GM12801 (cell line): ENCODE measurements at regions not wholly inside any gene's neighbourhood (a gene's known extent, or its start where the extent isn't known, plus 50 kb on each side); places are given as distances from the start of the nearest gene placed in this dataset.

Experiments
- TF ChIP-seq, protein P1 (sequence below): IDR thresholded peaks from one replicate; pipeline ENCODE4 v1.5.1; 2011; ENCODE audit warnings: control low read depth; ENCODE audit not compliant: insufficient read length; ENCODE audit errors: extremely low read depth

DNA sequence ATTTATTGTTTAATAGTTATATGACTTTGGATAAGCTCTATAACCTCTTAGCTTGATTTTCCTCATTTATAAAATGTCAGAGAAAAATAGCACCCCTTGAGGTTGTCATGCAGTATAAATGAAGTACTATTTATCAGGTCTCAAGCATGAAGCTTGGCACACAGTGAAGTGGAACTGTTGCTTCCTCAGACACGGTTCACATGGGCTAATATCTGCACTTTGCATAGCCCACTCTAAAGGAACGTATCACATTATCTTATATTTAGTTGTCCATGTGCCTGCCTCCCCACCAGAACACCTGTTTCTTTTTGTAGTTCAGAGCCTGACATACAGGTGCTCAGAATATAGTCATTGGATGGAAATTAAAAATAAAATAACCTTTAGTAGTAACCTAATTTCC is 273.7 kb downstream of the SOX2 start:
- TF ChIP-seq, protein P1, sequence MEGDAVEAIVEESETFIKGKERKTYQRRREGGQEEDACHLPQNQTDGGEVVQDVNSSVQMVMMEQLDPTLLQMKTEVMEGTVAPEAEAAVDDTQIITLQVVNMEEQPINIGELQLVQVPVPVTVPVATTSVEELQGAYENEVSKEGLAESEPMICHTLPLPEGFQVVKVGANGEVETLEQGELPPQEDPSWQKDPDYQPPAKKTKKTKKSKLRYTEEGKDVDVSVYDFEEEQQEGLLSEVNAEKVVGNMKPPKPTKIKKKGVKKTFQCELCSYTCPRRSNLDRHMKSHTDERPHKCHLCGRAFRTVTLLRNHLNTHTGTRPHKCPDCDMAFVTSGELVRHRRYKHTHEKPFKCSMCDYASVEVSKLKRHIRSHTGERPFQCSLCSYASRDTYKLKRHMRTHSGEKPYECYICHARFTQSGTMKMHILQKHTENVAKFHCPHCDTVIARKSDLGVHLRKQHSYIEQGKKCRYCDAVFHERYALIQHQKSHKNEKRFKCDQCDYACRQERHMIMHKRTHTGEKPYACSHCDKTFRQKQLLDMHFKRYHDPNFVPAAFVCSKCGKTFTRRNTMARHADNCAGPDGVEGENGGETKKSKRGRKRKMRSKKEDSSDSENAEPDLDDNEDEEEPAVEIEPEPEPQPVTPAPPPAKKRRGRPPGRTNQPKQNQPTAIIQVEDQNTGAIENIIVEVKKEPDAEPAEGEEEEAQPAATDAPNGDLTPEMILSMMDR, result no peak

- TF ChIP-seq, protein P1, result no peak
Observed at GRCh38 chr3:181987736-181988135, 276.0 kb downstream of the SOX2 start.

DNA sequence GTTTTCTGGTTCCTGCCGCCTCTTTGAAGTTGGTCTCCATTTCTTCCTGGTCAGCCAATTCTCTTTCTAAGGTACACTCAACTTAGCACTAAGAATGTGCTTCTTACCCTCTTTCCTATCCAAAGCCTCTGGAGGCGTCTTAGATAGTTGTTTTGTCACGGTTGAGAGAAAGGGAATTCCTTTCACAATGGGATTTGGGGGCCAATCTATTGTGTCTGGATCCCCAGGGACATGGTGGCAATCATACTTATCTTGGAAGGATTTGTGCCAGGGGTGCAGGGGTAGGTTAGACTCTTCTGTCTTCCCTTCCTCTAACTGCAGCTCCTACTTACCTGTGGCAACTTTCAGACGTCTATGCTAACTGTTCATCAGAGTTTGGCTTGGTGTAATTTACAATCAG is 287.1 kb downstream of the SOX2 start:
- TF ChIP-seq, protein P1, result no peak

GRCh38 chr3:181999314-181999713 is 287.6 kb downstream of the SOX2 start:
- TF ChIP-seq, protein P1, result no peak

GRCh38 chr3:182000447-182000846 is 288.7 kb downstream of the SOX2 start:
- TF ChIP-seq, protein P1, result no peak

GRCh38 chr3:182005219-182005618 is 293.5 kb downstream of the SOX2 start:
- TF ChIP-seq, protein P1, result no peak

DNA sequence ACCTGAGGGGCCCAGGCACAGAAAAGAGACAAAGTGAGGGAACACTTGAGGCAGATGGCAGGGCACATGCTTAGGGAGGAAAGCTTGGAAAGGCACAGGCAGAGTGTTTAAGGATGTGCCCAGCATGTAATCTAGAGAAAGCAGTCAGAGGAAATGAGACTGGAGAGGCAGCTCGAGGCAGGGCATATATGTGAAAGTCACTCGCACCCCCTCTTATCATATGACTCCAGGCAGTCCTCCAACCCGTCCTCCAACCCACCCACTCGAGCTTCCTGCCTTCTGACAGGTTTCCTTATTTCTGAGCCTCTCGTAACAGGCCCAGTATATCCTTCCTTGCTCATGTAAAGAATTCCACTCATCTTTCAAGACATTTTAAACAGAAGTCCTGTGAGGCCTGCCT is 294.0 kb downstream of the SOX2 start:
- TF ChIP-seq, protein P1, result no peak

DNA sequence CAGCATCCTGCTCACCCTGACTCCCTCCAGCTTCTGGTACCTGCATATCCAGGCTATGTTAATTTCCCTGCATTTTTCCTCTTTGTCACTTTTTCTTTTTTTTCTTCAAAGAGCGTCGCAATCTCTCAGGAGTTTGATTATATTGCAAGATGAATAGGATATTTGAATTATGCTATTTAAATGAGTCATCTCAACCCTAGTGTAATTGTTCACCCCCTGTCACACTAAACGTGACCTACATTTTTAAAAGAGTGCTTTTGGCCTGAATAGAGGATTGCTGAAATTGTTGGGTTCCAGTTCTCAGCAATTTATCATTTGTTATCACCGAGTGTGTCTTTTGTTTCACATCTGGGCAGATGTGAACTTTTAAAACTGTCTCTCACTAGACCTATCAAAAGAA is 294.7 kb downstream of the SOX2 start:
- TF ChIP-seq, protein P1, result no peak
